ENCODE measurements at regions not wholly inside any gene's neighbourhood (a gene's known extent, or its start where the extent isn't known, plus 50 kb on each side); places are given as distances from the start of the nearest gene placed in this dataset.

DNA sequence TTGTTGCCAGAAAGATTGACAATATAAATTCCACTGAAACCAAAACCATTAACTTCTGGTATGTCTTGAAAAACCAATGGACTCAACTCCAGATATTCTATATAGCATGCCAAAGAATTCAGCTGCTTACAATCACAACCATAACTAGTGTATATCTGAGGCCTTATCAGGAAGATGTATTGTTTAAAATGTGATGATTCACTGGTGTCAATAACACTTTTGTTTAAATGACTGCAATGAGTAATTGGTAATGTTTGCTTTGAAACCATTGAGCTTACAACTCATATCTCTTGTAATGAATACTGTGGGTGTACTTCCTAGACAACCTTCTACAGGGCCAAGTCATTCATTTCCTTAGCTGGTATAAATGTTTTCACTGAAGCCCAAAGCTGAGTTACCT is 727.9 kb upstream of the KCND2 start:
- Histone ChIP-seq H3K36me3 (ENCODE audit: insufficient read depth) (no peaks in the 10 kb centered on the region), H2AFZ (no peak overlapping the region), H4K20me1 (replicated peaks; ENCODE audit: insufficient read depth) (no peaks in the 10 kb centered on the region), H3K4me1 (ENCODE audit: insufficient read depth) (no peaks in the 10 kb centered on the region), H3F3A (replicated peaks; ENCODE audit: low read depth) (no peaks in the 10 kb centered on the region), H3K27ac (ENCODE audit: low read depth) (no peak overlapping the region), H3K4me3 (no peak overlapping the region), H3K9me2 (ENCODE audit: insufficient read depth) (no peaks in the 10 kb centered on the region), H3K27me3 (ENCODE audit: insufficient read depth) (no peaks in the 10 kb centered on the region), H3K79me2 (replicated peaks; ENCODE audit: insufficient read depth) (no peaks in the 10 kb centered on the region), H3K4me2 (no peak overlapping the region)
- no peaks in the 10 kb centered on the region for H3K4me1 Mint-ChIP-seq
- H3K27me3 Mint-ChIP-seq (ENCODE audit: insufficient read depth, low read depth, poor library complexity), result no peaks in the 10 kb centered on the region
- no peak overlapping the region for H3K4me3 Mint-ChIP-seq
- no peak overlapping the region for H3K27ac Mint-ChIP-seq
- TF ChIP-seq, protein P1, sequence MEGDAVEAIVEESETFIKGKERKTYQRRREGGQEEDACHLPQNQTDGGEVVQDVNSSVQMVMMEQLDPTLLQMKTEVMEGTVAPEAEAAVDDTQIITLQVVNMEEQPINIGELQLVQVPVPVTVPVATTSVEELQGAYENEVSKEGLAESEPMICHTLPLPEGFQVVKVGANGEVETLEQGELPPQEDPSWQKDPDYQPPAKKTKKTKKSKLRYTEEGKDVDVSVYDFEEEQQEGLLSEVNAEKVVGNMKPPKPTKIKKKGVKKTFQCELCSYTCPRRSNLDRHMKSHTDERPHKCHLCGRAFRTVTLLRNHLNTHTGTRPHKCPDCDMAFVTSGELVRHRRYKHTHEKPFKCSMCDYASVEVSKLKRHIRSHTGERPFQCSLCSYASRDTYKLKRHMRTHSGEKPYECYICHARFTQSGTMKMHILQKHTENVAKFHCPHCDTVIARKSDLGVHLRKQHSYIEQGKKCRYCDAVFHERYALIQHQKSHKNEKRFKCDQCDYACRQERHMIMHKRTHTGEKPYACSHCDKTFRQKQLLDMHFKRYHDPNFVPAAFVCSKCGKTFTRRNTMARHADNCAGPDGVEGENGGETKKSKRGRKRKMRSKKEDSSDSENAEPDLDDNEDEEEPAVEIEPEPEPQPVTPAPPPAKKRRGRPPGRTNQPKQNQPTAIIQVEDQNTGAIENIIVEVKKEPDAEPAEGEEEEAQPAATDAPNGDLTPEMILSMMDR (conservative IDR thresholded peaks at IDR 0.05; ENCODE audit: low read depth in 2 of 2), result no peak
- TF ChIP-seq POLR2AphosphoS5 (IDR thresholded peaks at IDR 0.05; ENCODE audit: low read depth), result no peak
- TF ChIP-seq ZNF114 (CRISPR knock-in tag; IDR thresholded peaks at IDR 0.05), result no peak
- no peak for TF ChIP-seq EZH2 (IDR thresholded peaks at IDR 0.05; ENCODE audit: low read depth, unreplicated experiment)
- no peak for TF ChIP-seq ZNF331 (CRISPR knock-in tag; IDR thresholded peaks at IDR 0.05; ENCODE audit: low read depth)
- no peak for TF ChIP-seq EZH2phosphoT487 (IDR thresholded peaks at IDR 0.05; ENCODE audit: unreplicated experiment)
- no peak for TF ChIP-seq NANOG (IDR thresholded peaks at IDR 0.05; ENCODE audit: borderline replicate concordance)
- no peak for TF ChIP-seq JUNB (IDR thresholded peaks at IDR 0.05; ENCODE audit: unreplicated experiment)
- TF ChIP-seq, protein P2, sequence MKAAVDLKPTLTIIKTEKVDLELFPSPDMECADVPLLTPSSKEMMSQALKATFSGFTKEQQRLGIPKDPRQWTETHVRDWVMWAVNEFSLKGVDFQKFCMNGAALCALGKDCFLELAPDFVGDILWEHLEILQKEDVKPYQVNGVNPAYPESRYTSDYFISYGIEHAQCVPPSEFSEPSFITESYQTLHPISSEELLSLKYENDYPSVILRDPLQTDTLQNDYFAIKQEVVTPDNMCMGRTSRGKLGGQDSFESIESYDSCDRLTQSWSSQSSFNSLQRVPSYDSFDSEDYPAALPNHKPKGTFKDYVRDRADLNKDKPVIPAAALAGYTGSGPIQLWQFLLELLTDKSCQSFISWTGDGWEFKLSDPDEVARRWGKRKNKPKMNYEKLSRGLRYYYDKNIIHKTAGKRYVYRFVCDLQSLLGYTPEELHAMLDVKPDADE (IDR thresholded peaks at IDR 0.05), result no peak
- no peak for TF ChIP-seq STAT1 (IDR thresholded peaks at IDR 0.05; ENCODE audit: unreplicated experiment)
- TF ChIP-seq, protein P3, sequence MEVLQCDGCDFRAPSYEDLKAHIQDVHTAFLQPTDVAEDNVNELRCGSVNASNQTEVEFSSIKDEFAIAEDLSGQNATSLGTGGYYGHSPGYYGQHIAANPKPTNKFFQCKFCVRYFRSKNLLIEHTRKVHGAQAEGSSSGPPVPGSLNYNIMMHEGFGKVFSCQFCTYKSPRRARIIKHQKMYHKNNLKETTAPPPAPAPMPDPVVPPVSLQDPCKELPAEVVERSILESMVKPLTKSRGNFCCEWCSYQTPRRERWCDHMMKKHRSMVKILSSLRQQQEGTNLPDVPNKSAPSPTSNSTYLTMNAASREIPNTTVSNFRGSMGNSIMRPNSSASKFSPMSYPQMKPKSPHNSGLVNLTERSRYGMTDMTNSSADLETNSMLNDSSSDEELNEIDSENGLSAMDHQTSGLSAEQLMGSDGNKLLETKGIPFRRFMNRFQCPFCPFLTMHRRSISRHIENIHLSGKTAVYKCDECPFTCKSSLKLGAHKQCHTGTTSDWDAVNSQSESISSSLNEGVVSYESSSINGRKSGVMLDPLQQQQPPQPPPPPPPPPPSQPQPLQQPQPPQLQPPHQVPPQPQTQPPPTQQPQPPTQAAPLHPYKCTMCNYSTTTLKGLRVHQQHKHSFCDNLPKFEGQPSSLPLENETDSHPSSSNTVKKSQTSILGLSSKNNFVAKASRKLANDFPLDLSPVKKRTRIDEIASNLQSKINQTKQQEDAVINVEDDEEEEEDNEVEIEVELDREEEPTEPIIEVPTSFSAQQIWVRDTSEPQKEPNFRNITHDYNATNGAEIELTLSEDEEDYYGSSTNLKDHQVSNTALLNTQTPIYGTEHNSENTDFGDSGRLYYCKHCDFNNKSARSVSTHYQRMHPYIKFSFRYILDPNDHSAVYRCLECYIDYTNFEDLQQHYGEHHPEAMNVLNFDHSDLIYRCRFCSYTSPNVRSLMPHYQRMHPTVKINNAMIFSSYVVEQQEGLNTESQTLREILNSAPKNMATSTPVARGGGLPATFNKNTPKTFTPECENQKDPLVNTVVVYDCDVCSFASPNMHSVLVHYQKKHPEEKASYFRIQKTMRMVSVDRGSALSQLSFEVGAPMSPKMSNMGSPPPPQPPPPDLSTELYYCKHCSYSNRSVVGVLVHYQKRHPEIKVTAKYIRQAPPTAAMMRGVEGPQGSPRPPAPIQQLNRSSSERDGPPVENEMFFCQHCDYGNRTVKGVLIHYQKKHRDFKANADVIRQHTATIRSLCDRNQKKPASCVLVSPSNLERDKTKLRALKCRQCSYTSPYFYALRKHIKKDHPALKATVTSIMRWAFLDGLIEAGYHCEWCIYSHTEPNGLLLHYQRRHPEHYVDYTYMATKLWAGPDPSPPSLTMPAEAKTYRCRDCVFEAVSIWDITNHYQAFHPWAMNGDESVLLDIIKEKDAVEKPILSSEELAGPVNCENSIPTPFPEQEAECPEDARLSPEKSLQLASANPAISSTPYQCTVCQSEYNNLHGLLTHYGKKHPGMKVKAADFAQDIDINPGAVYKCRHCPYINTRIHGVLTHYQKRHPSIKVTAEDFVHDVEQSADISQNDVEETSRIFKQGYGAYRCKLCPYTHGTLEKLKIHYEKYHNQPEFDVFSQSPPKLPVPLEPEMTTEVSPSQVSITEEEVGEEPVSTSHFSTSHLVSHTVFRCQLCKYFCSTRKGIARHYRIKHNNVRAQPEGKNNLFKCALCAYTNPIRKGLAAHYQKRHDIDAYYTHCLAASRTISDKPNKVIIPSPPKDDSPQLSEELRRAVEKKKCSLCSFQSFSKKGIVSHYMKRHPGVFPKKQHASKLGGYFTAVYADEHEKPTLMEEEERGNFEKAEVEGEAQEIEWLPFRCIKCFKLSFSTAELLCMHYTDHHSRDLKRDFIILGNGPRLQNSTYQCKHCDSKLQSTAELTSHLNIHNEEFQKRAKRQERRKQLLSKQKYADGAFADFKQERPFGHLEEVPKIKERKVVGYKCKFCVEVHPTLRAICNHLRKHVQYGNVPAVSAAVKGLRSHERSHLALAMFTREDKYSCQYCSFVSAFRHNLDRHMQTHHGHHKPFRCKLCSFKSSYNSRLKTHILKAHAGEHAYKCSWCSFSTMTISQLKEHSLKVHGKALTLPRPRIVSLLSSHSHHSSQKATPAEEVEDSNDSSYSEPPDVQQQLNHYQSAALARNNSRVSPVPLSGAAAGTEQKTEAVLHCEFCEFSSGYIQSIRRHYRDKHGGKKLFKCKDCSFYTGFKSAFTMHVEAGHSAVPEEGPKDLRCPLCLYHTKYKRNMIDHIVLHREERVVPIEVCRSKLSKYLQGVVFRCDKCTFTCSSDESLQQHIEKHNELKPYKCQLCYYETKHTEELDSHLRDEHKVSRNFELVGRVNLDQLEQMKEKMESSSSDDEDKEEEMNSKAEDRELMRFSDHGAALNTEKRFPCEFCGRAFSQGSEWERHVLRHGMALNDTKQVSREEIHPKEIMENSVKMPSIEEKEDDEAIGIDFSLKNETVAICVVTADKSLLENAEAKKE (CRISPR knock-in tag; IDR thresholded peaks at IDR 0.05), result no peak
- no peaks in the 10 kb centered on the region for H3K36me3 Mint-ChIP-seq (ENCODE audit: low read depth)
- DNase-seq (ENCODE audit: low spot score) (no peak), ATAC-seq (no peak)
- no peaks in the 10 kb centered on the region for H3K9me3 Mint-ChIP-seq

Measured in GM23338 (cell line).